ENCODE measurements at regions not wholly inside any gene's neighbourhood (a gene's known extent, or its start where the extent isn't known, plus 50 kb on each side); places are given as distances from the start of the nearest gene placed in this dataset.

DNA sequence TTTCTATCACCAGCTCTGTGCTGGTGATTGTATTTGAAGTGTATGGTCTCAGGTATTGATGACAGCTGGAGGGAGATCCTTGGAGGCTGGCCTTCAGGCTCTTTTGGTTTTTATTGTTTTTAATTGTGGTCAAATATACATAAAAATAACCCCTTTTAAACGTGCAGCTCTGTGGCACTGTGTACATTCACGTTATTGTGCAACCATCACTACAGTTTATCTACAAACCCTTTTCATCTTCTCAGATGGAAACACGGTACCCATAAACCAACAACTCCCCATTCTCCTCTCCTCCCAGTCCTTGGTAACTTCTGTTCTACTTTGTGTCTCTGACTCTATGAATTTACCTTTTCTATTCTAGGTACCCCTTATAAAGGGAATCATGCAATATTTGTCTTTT is 79.3 kb upstream of the ATP8B1 start:
- no peaks in the 10 kb centered on the region for H3K79me1 ChIP-seq (ENCODE audit: insufficient read depth, low read depth, low read length, poor library complexity, severe bottlenecking)
- H3K27ac Mint-ChIP-seq, result no peak overlapping the region

More for the DNA sequence above, 79.3 kb upstream of the ATP8B1 start:
- Mint-ChIP-seq H3K4me3 (no peak overlapping the region), H3K4me1 (no peaks in the 10 kb centered on the region), H3K9me3 (peaks cover 17 to 21% of the 10 kb centered on the region in 2 experiments; a peak in 4 of 5 replicates), H3K27me3 (ENCODE audit: low read depth) (peaks cover 2% of the 10 kb centered on the region), H3K36me3 (ENCODE audit: insufficient read depth in 1 of 3, low read depth in 3 of 3) (peaks cover 4 to 6% (median 4%) of the 10 kb centered on the region in 3 experiments; a peak in 4 of 7 replicates)
- no peak overlapping the region for H3K9ac ChIP-seq (ENCODE audit: extremely low read depth, insufficient read length, low read length)
- H4K91ac ChIP-seq (ENCODE audit: insufficient read length, low read depth, low read length), result no peak overlapping the region
- H4K20me1 ChIP-seq (ENCODE audit: control insufficient read depth, insufficient read depth, insufficient read length), result no peaks in the 10 kb centered on the region
- H2BK20ac ChIP-seq (ENCODE audit: low read depth, low read length, poor library complexity, severe bottlenecking), result no peak overlapping the region
- no peak overlapping the region for H4K8ac ChIP-seq (replicated peaks; ENCODE audit: insufficient read length, low read depth, low read length)
- no peaks in the 10 kb centered on the region for H3K4me1 ChIP-seq (ENCODE audit: insufficient read depth, low read length)
- no peak overlapping the region for H2AK5ac ChIP-seq (ENCODE audit: insufficient read length, low read length)
- no peak overlapping the region for H2BK12ac ChIP-seq (ENCODE audit: insufficient read length, low read depth, low read length)
- H2BK5ac ChIP-seq (ENCODE audit: insufficient read length, low read length), result no peak overlapping the region
- H2BK15ac ChIP-seq (ENCODE audit: low read depth, low read length), result no peak overlapping the region
- no peak overlapping the region for H3K14ac ChIP-seq (ENCODE audit: insufficient read depth, low read length)
- H3K4ac ChIP-seq (ENCODE audit: low read depth, low read length), result no peak overlapping the region
- no peaks in the 10 kb centered on the region for H3K27me3 ChIP-seq (ENCODE audit: insufficient read depth, low read length)
- H3K27ac ChIP-seq (ENCODE audit: insufficient read length, low read depth, low read length), result no peak overlapping the region
- DNase-seq, result no peak
- no peak overlapping the region for H3K56ac ChIP-seq (ENCODE audit: insufficient read length, low read depth, low read length)
- no peak overlapping the region for H2AFZ ChIP-seq (ENCODE audit: low read length)
- no peak overlapping the region for H2BK120ac ChIP-seq (ENCODE audit: low read depth, low read length, poor library complexity, severe bottlenecking)
- no peaks in the 10 kb centered on the region for H3K79me2 ChIP-seq (ENCODE audit: insufficient read depth, low read length)
- H4K5ac ChIP-seq (ENCODE audit: insufficient read length, low read depth, low read length), result no peak overlapping the region
- no peaks in the 10 kb centered on the region for H3K23me2 ChIP-seq (ENCODE audit: insufficient read length, low read depth, low read length, poor library complexity, severe bottlenecking)
- WGBS (ENCODE audit: extremely low coverage, insufficient read length, low lambda C conversion rate), result no CpG with 5 or more reads among the region's 3 CpGs
- TF ChIP-seq, protein P1, sequence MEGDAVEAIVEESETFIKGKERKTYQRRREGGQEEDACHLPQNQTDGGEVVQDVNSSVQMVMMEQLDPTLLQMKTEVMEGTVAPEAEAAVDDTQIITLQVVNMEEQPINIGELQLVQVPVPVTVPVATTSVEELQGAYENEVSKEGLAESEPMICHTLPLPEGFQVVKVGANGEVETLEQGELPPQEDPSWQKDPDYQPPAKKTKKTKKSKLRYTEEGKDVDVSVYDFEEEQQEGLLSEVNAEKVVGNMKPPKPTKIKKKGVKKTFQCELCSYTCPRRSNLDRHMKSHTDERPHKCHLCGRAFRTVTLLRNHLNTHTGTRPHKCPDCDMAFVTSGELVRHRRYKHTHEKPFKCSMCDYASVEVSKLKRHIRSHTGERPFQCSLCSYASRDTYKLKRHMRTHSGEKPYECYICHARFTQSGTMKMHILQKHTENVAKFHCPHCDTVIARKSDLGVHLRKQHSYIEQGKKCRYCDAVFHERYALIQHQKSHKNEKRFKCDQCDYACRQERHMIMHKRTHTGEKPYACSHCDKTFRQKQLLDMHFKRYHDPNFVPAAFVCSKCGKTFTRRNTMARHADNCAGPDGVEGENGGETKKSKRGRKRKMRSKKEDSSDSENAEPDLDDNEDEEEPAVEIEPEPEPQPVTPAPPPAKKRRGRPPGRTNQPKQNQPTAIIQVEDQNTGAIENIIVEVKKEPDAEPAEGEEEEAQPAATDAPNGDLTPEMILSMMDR (conservative IDR thresholded peaks at IDR 0.05), result no peak
- peaks cover 5% of the 10 kb centered on the region for H3K9me3 ChIP-seq (ENCODE audit: control insufficient read depth, low read depth, low read length)
- no peak overlapping the region for H3K23ac ChIP-seq (ENCODE audit: insufficient read length, low read depth, low read length)
- H3K4me2 ChIP-seq (ENCODE audit: insufficient read depth, insufficient read length, low read length), result no peak overlapping the region
- H3K18ac ChIP-seq (ENCODE audit: insufficient read length, low read depth, low read length), result no peak overlapping the region
- H3T11ph ChIP-seq (ENCODE audit: low read length), result no peak overlapping the region

All from H9 (cell line).